Stimulated activated CD8-positive, alpha-beta memory T cell treated with anti-CD3 and anti-CD28 coated beads, Interleukin-7, amount 100 ng/mL, for 4 hours (primary cell): ENCODE measurements at regions not wholly inside any gene's neighbourhood (a gene's known extent, or its start where the extent isn't known, plus 50 kb on each side); places are given as distances from the start of the nearest gene placed in this dataset.

ENCODE experiments used
- DNase-seq, 2 donors: peaks; one replicate each; pipeline ENCODE4 v3.0.0-alpha.2; 2020; ENCODE audit warnings: low read depth in 2 of 2

DNA sequence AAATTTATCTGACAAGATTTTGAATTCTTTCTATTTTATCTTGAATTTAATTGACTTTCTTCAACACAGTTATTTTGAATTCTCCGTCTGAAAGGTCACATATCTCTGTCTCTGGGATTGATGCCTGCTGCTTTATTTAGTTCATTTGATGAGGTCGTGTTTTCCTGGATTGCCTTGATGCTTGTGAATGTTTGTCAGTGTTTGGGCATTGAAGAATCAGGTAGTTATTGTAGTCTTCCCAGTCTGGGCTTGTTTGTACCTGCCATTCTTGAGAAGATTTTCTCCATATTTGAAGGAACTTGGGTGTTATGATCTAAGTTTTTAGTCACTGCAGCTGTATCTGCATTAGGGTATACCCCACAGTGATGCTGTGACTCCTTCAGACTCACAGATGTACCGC is 315.8 kb upstream of the DDHD1 start:
- no peak for DNase-seq

GRCh38 chr14:53464376-53464775 is 311.3 kb upstream of the DDHD1 start:
- no peak for DNase-seq

DNA sequence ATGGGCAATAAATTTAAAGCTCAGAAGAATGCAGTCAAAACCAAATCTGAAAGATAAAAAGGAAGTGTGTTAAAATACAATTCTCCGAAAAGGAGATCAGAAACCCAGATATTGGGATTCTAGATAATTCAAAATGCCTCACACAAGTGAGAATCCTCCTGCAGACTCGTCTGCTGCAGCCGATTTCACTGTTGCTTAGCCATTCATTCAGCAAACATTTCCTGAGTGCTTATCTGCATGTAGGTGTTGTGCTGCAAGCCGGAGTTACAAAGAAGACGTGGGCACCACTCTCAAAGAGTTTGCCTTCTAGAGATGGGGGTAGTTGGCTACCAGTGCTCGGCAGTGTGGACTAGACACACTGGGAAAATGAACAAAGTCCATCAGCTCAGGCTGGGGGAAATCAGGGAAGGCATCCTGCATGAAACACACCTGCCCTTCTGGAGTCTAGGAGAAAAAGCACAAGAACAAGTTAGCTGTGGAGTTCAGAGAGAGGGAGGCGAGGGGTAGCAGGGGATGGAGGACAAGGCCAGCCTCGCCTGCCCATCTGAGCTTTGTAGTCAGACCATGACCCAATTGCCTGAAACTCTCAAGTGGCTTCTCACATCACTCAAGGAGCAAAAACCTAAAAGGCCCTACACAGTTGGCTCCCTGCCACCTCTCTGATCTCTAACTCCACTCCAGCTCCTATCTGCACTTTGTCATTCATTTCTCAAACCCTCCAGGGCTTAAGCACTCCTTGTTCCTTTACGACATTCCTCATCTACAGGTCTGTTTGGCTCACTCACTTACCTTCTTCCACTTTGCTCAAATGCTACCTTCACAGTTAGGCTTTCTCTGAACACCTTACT is 310.0 kb upstream of the DDHD1 start:
- no peak for DNase-seq

DNA sequence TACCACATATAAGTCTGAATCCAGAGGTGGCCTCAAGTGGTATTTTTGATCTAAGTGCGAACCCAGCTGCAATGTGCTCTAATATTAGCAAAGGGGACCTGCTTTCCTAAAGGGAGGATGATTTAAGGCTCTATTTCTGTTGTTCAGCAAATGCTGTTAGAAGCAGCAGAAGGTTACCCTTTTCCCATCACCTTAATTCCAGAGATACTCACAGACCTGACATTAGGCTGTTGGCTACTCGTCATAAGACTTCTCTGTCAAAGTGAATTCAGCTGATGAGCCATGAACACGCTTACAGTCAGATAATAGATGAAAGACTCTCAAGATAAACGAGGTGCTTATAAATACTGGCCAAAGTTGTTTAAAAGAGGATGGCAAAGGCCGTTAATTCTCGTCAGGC is 308.7 kb upstream of the DDHD1 start:
- no peak for DNase-seq

DNA sequence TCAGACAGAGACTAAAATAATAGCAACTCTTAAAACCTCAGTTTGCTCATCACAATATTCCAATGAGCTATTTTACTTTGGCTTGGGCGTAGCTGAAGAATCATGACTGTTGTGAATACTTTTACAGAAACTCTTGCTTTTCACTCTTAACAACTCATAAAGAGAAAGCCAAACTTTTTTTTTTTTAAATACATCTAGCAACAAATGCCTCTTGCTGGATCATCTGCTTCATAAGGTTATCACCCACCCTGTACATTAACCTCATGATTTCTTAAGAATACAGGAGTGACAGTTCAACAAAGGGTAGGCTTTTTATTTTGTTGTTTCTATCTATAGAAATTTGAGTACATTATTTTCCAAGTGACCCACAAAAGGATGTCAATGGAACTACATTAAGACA is 307.4 kb upstream of the DDHD1 start:
- no peak for DNase-seq

- DNase-seq, result no peak
Measured at GRCh38 chr14:53458368-53458814, 305.3 kb upstream of the DDHD1 start.

DNA sequence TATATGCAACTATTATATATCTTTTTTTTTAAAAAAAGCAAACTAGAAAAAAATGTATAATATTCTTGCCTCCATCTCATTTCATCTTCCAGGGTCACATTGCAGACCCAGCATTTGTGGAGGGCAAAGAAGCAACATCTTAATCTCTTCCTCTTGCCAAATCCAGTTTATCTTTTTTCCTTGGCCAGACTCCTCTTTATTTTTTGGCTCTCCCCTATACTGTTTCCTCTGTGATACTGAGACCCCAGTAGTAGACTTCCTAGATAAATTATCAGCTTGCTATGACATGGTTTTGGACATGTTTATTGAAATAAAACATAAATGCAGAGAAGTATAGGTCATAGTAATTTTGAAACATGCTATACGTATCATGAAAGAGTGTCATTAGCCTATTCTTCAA is 303.8 kb upstream of the DDHD1 start:
- DNase-seq, result no peak

GRCh38 chr14:53452005-53452673 is 299.0 kb upstream of the DDHD1 start:
- DNase-seq, result no peak

- DNase-seq, result no peak
Measured at GRCh38 chr14:53450871-53451270, 297.7 kb upstream of the DDHD1 start.

DNA sequence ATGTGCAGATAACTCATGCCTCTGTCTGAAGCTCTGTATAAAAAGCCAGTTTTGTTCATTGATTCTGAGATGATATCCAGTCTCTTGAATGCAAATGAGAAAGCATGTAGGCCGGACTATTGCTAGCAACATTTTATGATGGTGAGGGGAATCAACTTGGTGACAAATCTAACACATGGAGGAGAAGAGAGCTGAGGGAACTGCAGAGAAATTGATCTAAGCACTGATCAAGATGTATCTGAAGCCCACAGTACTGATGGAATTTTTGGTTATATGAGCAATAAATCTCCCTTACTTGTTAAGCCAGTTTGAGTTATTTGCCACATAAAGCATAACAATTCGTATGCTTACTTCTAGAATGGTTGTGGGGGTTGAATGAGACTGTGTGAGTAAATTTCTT is 295.6 kb upstream of the DDHD1 start:
- no peak for DNase-seq

DNA sequence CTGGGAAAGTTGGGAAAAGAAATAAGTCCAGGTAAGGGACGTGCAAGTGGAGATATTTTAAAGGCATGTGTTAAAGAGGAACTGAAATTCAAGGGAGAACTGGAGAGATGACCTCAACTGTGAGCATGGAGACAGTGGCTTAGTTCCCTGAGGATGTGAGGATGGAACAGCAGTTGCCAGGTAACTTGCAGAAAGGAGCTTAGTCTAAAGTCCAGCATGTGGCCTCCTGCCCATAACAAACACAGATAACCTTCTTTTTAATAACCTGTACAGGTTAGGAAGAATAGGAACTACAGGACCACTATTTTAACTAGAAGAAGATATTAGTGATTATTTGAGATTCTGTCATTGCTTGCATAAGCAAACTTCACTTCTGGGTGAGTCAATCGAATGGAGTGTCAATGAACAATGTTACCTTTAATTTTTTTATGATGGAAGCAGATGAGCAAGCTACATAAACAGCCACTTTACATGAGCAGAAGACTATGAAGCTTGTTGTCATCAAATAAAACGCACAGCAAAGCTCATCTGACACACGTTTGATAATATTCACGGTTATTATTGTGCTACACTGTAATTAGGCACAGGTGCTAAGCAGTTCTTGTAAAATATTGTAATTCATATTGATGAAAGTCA is 291.7 kb upstream of the DDHD1 start:
- no peak for DNase-seq

- no peak for DNase-seq
Measured at GRCh38 chr14:53441789-53442188, 288.7 kb upstream of the DDHD1 start.

- no peak for DNase-seq
Measured at GRCh38 chr14:53437858-53438257, 284.7 kb upstream of the DDHD1 start.

DNA sequence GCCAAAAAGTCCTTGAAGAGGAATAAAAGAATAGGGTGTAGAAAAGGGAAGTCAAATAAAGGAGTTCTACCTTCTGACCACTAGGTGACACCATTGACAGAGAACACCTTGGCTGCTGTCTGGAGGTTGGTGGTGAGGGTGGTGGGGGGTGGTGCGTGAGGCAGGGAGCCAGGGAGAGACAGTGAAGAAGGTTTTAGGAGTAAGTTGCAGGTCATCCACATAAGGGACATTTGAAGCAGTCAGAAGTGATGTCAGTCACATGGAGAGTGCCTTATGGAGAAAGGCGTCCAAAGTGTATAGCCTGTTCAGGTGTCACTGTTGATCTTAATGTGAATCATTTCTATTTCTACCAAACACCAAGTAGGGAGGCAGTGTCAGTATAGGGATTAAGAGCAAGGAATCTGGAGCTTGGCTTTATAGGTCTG is 279.3 kb upstream of the DDHD1 start:
- DNase-seq, result no peak

- DNase-seq, result no peak
Measured at GRCh38 chr14:53430870-53431269, 277.7 kb upstream of the DDHD1 start.

DNA sequence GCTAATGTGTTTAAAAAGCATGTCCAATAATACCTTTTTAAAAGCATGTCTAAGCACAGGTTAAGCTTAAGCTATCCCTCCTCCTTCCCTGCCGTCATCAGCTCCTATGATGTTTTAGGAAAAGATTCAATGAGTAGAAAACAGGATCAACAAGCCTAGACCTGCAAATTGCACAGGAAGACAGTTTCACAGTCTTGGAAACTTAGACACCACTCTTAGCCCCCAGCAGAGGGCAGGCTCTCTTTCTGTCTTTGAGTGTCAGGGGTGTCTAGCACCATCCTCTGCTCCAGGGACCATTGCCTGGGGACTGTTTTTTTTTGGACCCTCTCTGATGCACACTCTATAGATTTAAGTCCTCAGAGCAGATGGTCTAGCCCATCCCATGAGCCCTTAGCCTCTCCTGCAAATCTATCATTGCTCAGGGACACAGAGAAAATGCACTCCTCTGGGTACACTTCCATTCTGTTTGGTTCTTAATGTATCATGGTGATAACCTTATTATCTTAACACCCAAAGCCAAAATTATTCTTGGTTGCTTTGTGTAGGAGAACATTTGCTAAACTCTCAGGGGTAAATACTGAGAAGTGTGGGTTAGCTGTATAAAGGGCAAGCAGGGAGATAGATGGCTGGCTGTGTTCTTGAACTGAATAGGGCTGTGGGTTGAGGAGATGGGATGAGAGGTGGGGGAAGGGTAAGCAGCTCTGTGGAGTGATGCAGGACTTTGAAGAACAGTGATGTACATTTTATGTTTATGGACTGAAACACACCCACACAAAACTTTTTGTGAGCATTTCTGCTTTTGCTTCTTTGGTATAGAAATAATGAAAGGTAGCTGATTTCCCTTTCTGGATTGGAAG is 259.9 kb upstream of the DDHD1 start:
- no peak for DNase-seq

DNA sequence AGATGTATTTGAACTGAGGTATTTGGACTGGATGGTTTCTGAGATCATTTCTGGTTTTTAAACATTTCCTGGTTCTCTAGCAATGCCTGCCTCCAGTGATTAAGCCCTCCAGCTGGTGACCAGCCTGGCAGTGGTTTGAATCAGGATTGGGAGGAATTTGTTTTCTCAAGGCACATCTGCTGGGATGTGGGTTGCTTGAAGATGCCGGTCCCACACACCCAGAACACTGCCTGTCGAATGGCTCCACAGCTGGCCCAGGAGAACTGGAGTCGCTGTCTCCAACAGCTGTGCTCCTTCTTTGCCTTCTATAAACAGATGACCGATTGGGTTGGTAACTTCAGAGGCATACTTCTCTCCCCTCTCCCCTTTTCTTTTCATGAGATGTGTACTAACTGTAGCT is 258.0 kb upstream of the DDHD1 start:
- DNase-seq, result no peak

DNA sequence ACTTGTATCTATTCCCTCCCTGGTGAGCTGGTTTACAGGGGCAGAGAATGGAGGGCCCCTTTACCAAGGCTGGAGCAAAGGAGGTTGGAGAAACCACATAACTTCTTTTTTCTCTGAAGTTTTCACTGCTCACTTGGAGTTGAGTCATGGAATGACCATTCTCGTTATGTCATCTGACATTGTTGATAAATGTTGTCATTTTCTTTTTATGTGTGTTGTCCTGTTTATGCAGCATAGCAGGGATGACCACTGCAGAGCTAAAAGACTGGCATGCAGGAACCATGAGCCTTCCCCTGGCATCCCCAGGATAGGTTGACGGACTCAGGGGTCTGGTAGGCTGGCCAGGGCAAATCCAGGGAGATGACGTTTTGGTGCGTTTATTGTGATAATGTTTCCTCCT is 256.8 kb upstream of the DDHD1 start:
- no peak for DNase-seq

- no peak for DNase-seq
Measured at GRCh38 chr14:53409289-53409688, 256.2 kb upstream of the DDHD1 start.

- DNase-seq, result no peak
Measured at GRCh38 chr14:53408175-53408879, 255.2 kb upstream of the DDHD1 start.

GRCh38 chr14:53406519-53406918 is 253.4 kb upstream of the DDHD1 start:
- no peak for DNase-seq
